Activated naive CD8-positive, alpha-beta T cell (primary cell): ENCODE measurements at regions not wholly inside any gene's neighbourhood (a gene's known extent, or its start where the extent isn't known, plus 50 kb on each side); places are given as distances from the start of the nearest gene placed in this dataset.

Experiments
- H3K27ac Mint-ChIP-seq: one replicate; pipeline ENCODE4 v1.8.0; 2021; ENCODE audit warnings: mixed read lengths
- H3K27me3 Mint-ChIP-seq: one replicate; pipeline ENCODE4 v1.8.0; 2021; ENCODE audit warnings: mixed read lengths
- H3K36me3 Mint-ChIP-seq: one replicate; pipeline ENCODE4 v1.8.0; 2021; ENCODE audit warnings: mixed read lengths
- H3K4me1 Mint-ChIP-seq: one replicate; pipeline ENCODE4 v1.8.0; 2021; ENCODE audit warnings: low read depth, mixed read lengths
- H3K4me3 Mint-ChIP-seq: one replicate; pipeline ENCODE4 v1.8.0; 2021; ENCODE audit warnings: mild to moderate bottlenecking, mixed read lengths
- H3K9me3 Mint-ChIP-seq: one replicate; pipeline ENCODE4 v1.8.0; 2021; ENCODE audit warnings: low read depth, mixed read lengths

GRCh38 chr3:89783341-89783927 is 676.0 kb downstream of the EPHA3 start:
- Mint-ChIP-seq H3K27me3 (no peaks in the 10 kb centered on the region), H3K27ac (no peak overlapping the region), H3K9me3 (peaks cover 12% of the 10 kb centered on the region), H3K36me3 (no peaks in the 10 kb centered on the region), H3K4me3 (no peak overlapping the region), H3K4me1 (no peaks in the 10 kb centered on the region)

- H3K4me1 Mint-ChIP-seq: no peaks in the 10 kb centered on the region
- no peaks in the 10 kb centered on the region for H3K27me3 Mint-ChIP-seq
- no peaks in the 10 kb centered on the region for H3K36me3 Mint-ChIP-seq
- H3K9me3 Mint-ChIP-seq: peaks cover 8% of the 10 kb centered on the region
- no peak overlapping the region for H3K27ac Mint-ChIP-seq
- no peak overlapping the region for H3K4me3 Mint-ChIP-seq
Measured at GRCh38 chr3:89787485-89787884, 680.1 kb downstream of the EPHA3 start.

- Mint-ChIP-seq H3K36me3 (no peaks in the 10 kb centered on the region), H3K27me3 (no peaks in the 10 kb centered on the region), H3K4me1 (no peaks in the 10 kb centered on the region), H3K27ac (no peak overlapping the region), H3K4me3 (no peak overlapping the region), H3K9me3 (peaks cover 8% of the 10 kb centered on the region)
Measured at GRCh38 chr3:89787979-89788378, 680.6 kb downstream of the EPHA3 start.

GRCh38 chr3:89795506-89795905 is 688.1 kb downstream of the EPHA3 start:
- Mint-ChIP-seq H3K9me3 (peaks cover 6% of the 10 kb centered on the region), H3K4me1 (no peaks in the 10 kb centered on the region), H3K27me3 (no peaks in the 10 kb centered on the region), H3K4me3 (no peak overlapping the region), H3K27ac (no peak overlapping the region), H3K36me3 (no peaks in the 10 kb centered on the region)

- Mint-ChIP-seq H3K4me1 (no peaks in the 10 kb centered on the region), H3K36me3 (no peaks in the 10 kb centered on the region), H3K27ac (no peak overlapping the region), H3K4me3 (no peak overlapping the region), H3K9me3 (peaks cover 17% of the 10 kb centered on the region), H3K27me3 (no peaks in the 10 kb centered on the region)
Measured at GRCh38 chr3:89802881-89803280, 695.5 kb downstream of the EPHA3 start.

GRCh38 chr3:89803711-89804110 is 696.3 kb downstream of the EPHA3 start:
- H3K4me1 Mint-ChIP-seq: no peaks in the 10 kb centered on the region
- no peak overlapping the region for H3K4me3 Mint-ChIP-seq
- H3K27me3 Mint-ChIP-seq: no peaks in the 10 kb centered on the region
- no peaks in the 10 kb centered on the region for H3K36me3 Mint-ChIP-seq
- H3K9me3 Mint-ChIP-seq: peaks cover 17% of the 10 kb centered on the region
- no peak overlapping the region for H3K27ac Mint-ChIP-seq

- no peaks in the 10 kb centered on the region for H3K4me1 Mint-ChIP-seq
- no peaks in the 10 kb centered on the region for H3K27me3 Mint-ChIP-seq
- no peak overlapping the region for H3K4me3 Mint-ChIP-seq
- H3K27ac Mint-ChIP-seq: no peak overlapping the region
- H3K36me3 Mint-ChIP-seq: no peaks in the 10 kb centered on the region
- peaks cover 14% of the 10 kb centered on the region for H3K9me3 Mint-ChIP-seq
Measured at GRCh38 chr3:89806166-89806565, 698.7 kb downstream of the EPHA3 start.

GRCh38 chr3:89808680-89809197 is 701.3 kb downstream of the EPHA3 start:
- Mint-ChIP-seq H3K27ac (no peak overlapping the region), H3K9me3 (peaks cover 20% of the 10 kb centered on the region), H3K4me1 (no peaks in the 10 kb centered on the region), H3K27me3 (no peaks in the 10 kb centered on the region), H3K36me3 (no peaks in the 10 kb centered on the region), H3K4me3 (no peak overlapping the region)

GRCh38 chr3:89813500-89813899 is 706.1 kb downstream of the EPHA3 start:
- Mint-ChIP-seq H3K27ac (no peak overlapping the region), H3K9me3 (peaks cover 28% of the 10 kb centered on the region), H3K4me3 (no peak overlapping the region), H3K36me3 (no peaks in the 10 kb centered on the region), H3K4me1 (no peaks in the 10 kb centered on the region), H3K27me3 (no peaks in the 10 kb centered on the region)

GRCh38 chr3:89841041-89841440 is 733.6 kb downstream of the EPHA3 start:
- Mint-ChIP-seq H3K36me3 (no peaks in the 10 kb centered on the region), H3K27ac (no peak overlapping the region), H3K9me3 (peaks cover 13% of the 10 kb centered on the region), H3K4me3 (no peak overlapping the region), H3K27me3 (no peaks in the 10 kb centered on the region), H3K4me1 (no peaks in the 10 kb centered on the region)

GRCh38 chr3:89845053-89845452 is 737.6 kb downstream of the EPHA3 start:
- H3K4me3 Mint-ChIP-seq: no peak overlapping the region
- no peaks in the 10 kb centered on the region for H3K4me1 Mint-ChIP-seq
- peaks cover 11% of the 10 kb centered on the region for H3K9me3 Mint-ChIP-seq
- H3K27me3 Mint-ChIP-seq: no peaks in the 10 kb centered on the region
- no peaks in the 10 kb centered on the region for H3K36me3 Mint-ChIP-seq
- no peak overlapping the region for H3K27ac Mint-ChIP-seq

- H3K36me3 Mint-ChIP-seq: no peaks in the 10 kb centered on the region
- H3K9me3 Mint-ChIP-seq: peaks cover 11% of the 10 kb centered on the region
- no peak overlapping the region for H3K27ac Mint-ChIP-seq
- H3K4me3 Mint-ChIP-seq: no peak overlapping the region
- H3K27me3 Mint-ChIP-seq: no peaks in the 10 kb centered on the region
- no peaks in the 10 kb centered on the region for H3K4me1 Mint-ChIP-seq
Measured at GRCh38 chr3:89847955-89848354, 740.5 kb downstream of the EPHA3 start.

GRCh38 chr3:89851974-89852621 is 744.7 kb downstream of the EPHA3 start:
- no peak overlapping the region for H3K4me3 Mint-ChIP-seq
- no peaks in the 10 kb centered on the region for H3K36me3 Mint-ChIP-seq
- H3K27me3 Mint-ChIP-seq: no peaks in the 10 kb centered on the region
- peaks cover 21% of the 10 kb centered on the region for H3K9me3 Mint-ChIP-seq
- H3K4me1 Mint-ChIP-seq: no peaks in the 10 kb centered on the region
- no peak overlapping the region for H3K27ac Mint-ChIP-seq

- Mint-ChIP-seq H3K27me3 (no peaks in the 10 kb centered on the region), H3K4me1 (no peaks in the 10 kb centered on the region), H3K4me3 (no peak overlapping the region), H3K9me3 (peaks cover 29% of the 10 kb centered on the region), H3K36me3 (no peaks in the 10 kb centered on the region), H3K27ac (no peak overlapping the region)
Measured at GRCh38 chr3:89859757-89860156, 752.3 kb downstream of the EPHA3 start.

GRCh38 chr3:89867286-89867685 is 759.9 kb downstream of the EPHA3 start:
- Mint-ChIP-seq H3K4me3 (no peak overlapping the region), H3K9me3 (peaks cover 7% of the 10 kb centered on the region), H3K27ac (no peak overlapping the region), H3K4me1 (no peaks in the 10 kb centered on the region), H3K27me3 (no peaks in the 10 kb centered on the region), H3K36me3 (no peaks in the 10 kb centered on the region)

- peaks cover 5% of the 10 kb centered on the region for H3K9me3 Mint-ChIP-seq
- H3K27me3 Mint-ChIP-seq: no peaks in the 10 kb centered on the region
- H3K4me1 Mint-ChIP-seq: no peaks in the 10 kb centered on the region
Measured at GRCh38 chr3:89876116-89876515, 768.7 kb downstream of the EPHA3 start.

More at GRCh38 chr3:89876116-89876515, 768.7 kb downstream of the EPHA3 start:
- H3K27ac Mint-ChIP-seq: no peak overlapping the region
- no peaks in the 10 kb centered on the region for H3K36me3 Mint-ChIP-seq
- no peak overlapping the region for H3K4me3 Mint-ChIP-seq
